IMR-90 (cell line): ENCODE measurements at regions not wholly inside any gene's neighbourhood (a gene's known extent, or its start where the extent isn't known, plus 50 kb on each side); places are given as distances from the start of the nearest gene placed in this dataset.

ENCODE experiments used
- ATAC-seq: fragments of 200-7000 bp; cut with Tn5 transposase; 2 replicates; pipeline ENCODE4 v1.9.1; 2020; ENCODE audit warnings: low read depth, mild to moderate bottlenecking, moderate library complexity
- BruUV-seq: library from RNA; stranded (reverse); fragments of 400-500 nt; replicated peaks from 2 replicates; lab custom pipeline; 2021; lab: Mats Ljungman, UMichigan
- CTCF ChIA-PET: fragments of 300-600 bp; formaldehyde crosslinking; extraction: SDS; loops from one replicate; lab custom pipeline; 2021; ENCODE audit warnings: antibody characterized with exemption; lab: Yijun Ruan, JAX
- POLR2A ChIA-PET: fragments of 300-600 bp; sonication (Branson Sonifier 250); formaldehyde crosslinking; loops from one replicate; lab custom pipeline; 2022; ENCODE audit warnings: antibody characterized with exemption; ENCODE audit not compliant: unreplicated experiment; lab: Charles Lee
- DNase-seq: peaks from one replicate; pipeline ENCODE4 v3.0.0; 2013
- H2AFZ ChIP-seq: replicated peaks from 2 replicates; pipeline ENCODE3; 2013; ENCODE audit warnings: low read length, mild to moderate bottlenecking; ENCODE audit not compliant: poor library complexity
- H2AK5ac ChIP-seq: 2 replicates; pipeline ENCODE4 v1.6.1; 2013; ENCODE audit warnings: low read depth, low read length, inconsistent platforms
- H2AK9ac ChIP-seq: replicated peaks from 2 replicates; pipeline ENCODE3; 2013; ENCODE audit warnings: mild to moderate bottlenecking, low read depth, low read length, moderate library complexity; ENCODE audit not compliant: poor library complexity
- H2BK120ac ChIP-seq: 2 replicates; pipeline ENCODE4 v1.6.1; 2013; ENCODE audit warnings: low read depth, low read length, inconsistent platforms
- H2BK15ac ChIP-seq: 3 replicates; pipeline ENCODE4 v1.6.1; 2013; ENCODE audit warnings: low read depth, low read length, inconsistent platforms
- H2BK20ac ChIP-seq: 2 replicates; pipeline ENCODE4 v1.6.1; 2013; ENCODE audit warnings: low read depth, mild to moderate bottlenecking, inconsistent platforms, low read length, moderate library complexity
- H2BK5ac ChIP-seq: 2 replicates; pipeline ENCODE4 v1.6.1; 2013; ENCODE audit warnings: mild to moderate bottlenecking, low read depth, low read length, inconsistent platforms; ENCODE audit not compliant: poor library complexity, severe bottlenecking
- H3K14ac ChIP-seq: replicated peaks from 2 replicates; pipeline ENCODE4 v1.6.1; 2013; ENCODE audit warnings: low read depth, low read length, inconsistent platforms
- H3K18ac ChIP-seq: 2 replicates; pipeline ENCODE4 v1.6.1; 2013; ENCODE audit warnings: low read depth, low read length, control low read depth
- H3K23ac ChIP-seq: 2 replicates; pipeline ENCODE4 v1.6.1; 2013; ENCODE audit warnings: low read depth, low read length, inconsistent platforms
- H3K27ac ChIP-seq: 2 replicates; pipeline ENCODE4 v1.5.1; 2013; ENCODE audit warnings: mild to moderate bottlenecking, control low read depth, low read length; ENCODE audit not compliant: insufficient read depth
- H3K27me3 ChIP-seq: 2 replicates; pipeline ENCODE4 v1.6.1; 2013; ENCODE audit warnings: low read length; ENCODE audit not compliant: control insufficient read depth, insufficient read depth
- H3K36me3 ChIP-seq: 2 replicates; pipeline ENCODE4 v1.6.1; 2013; ENCODE audit warnings: low read length, mixed read lengths; ENCODE audit not compliant: control insufficient read depth, insufficient read depth
- H3K4ac ChIP-seq: 2 replicates; pipeline ENCODE4 v1.6.1; 2013; ENCODE audit warnings: low read depth, low read length, inconsistent platforms
- H3K4me1 ChIP-seq: 2 replicates; pipeline ENCODE4 v1.6.1; 2013; ENCODE audit warnings: low read length, mixed read lengths; ENCODE audit not compliant: control insufficient read depth, insufficient read depth
- H3K4me2 ChIP-seq: 2 replicates; pipeline ENCODE4 v1.6.1; 2013; ENCODE audit warnings: low read depth, mild to moderate bottlenecking, control low read depth, low read length, moderate library complexity
- H3K4me3 ChIP-seq: 2 replicates; pipeline ENCODE4 v1.5.1; 2013; ENCODE audit warnings: low read depth, mild to moderate bottlenecking, control low read depth, low read length, moderate library complexity; ENCODE audit not compliant: insufficient read depth
- H3K56ac ChIP-seq: 2 replicates; pipeline ENCODE4 v1.6.1; 2013; ENCODE audit warnings: low read length, inconsistent platforms; ENCODE audit not compliant: insufficient read depth; ENCODE audit errors: extremely low read depth
- H3K79me1 ChIP-seq, 2 experiments: 2 replicates each; pipeline ENCODE4 v1.6.1; 2013; ENCODE audit warnings: low read length in 2 of 2, inconsistent platforms in 1 of 2, low read depth in 1 of 2
- H3K9ac ChIP-seq: 2 replicates; pipeline ENCODE4 v1.6.1; 2013; ENCODE audit warnings: low read depth, low read length, control low read depth
- H3K9me1 ChIP-seq: 2 replicates; pipeline ENCODE4 v1.6.1; 2013; ENCODE audit warnings: low read length, inconsistent platforms; ENCODE audit not compliant: insufficient read depth
- H3K9me3 ChIP-seq: 2 replicates; pipeline ENCODE4 v1.6.1; 2013; ENCODE audit warnings: low read length; ENCODE audit not compliant: control insufficient read depth, insufficient read depth
- H4K20me1 ChIP-seq: 2 replicates; pipeline ENCODE4 v1.6.1; 2013; ENCODE audit warnings: low read length, inconsistent platforms; ENCODE audit not compliant: insufficient read depth
- H4K5ac ChIP-seq: 2 replicates; pipeline ENCODE4 v1.6.1; 2013; ENCODE audit warnings: mild to moderate bottlenecking, low read depth, low read length, control low read depth
- H4K8ac ChIP-seq, 2 experiments: 2 replicates each; pipeline ENCODE4 v1.6.1; 2013; ENCODE audit warnings: low read depth in 2 of 2, low read length in 2 of 2, control low read depth in 1 of 2, inconsistent platforms in 1 of 2
- H4K91ac ChIP-seq: 2 replicates; pipeline ENCODE4 v1.6.1; 2013; ENCODE audit warnings: low read depth, low read length, inconsistent platforms; ENCODE audit not compliant: insufficient read depth
- BHLHE40 ChIP-seq: fragments of 150-350 bp; IDR thresholded peaks from 2 replicates; pipeline ENCODE4 v1.6.1; 2016; ENCODE audit warnings: mild to moderate bottlenecking, low read depth, low read length
- CEBPB ChIP-seq: IDR thresholded peaks from 2 replicates; pipeline ENCODE4 v1.6.1; 2012; ENCODE audit warnings: low read depth, low read length, improper control_type of control experiment
- CHD1 ChIP-seq: IDR thresholded peaks from 2 replicates; pipeline ENCODE4 v1.6.1; 2012; ENCODE audit warnings: low read depth, low read length, improper control_type of control experiment
- FOS ChIP-seq: fragments of 150-350 bp; IDR thresholded peaks from 2 replicates; pipeline ENCODE4 v1.6.1; 2016; ENCODE audit warnings: low read depth, low read length
- MAFK ChIP-seq: IDR thresholded peaks from 2 replicates; pipeline ENCODE4 v1.6.1; 2012; ENCODE audit warnings: low read depth, low read length, improper control_type of control experiment
- MAZ ChIP-seq: IDR thresholded peaks from 2 replicates; pipeline ENCODE4 v1.6.1; 2012; ENCODE audit warnings: low read depth, mild to moderate bottlenecking, low read length, improper control_type of control experiment, moderate library complexity, borderline replicate concordance
- MXI1 ChIP-seq: IDR thresholded peaks from 2 replicates; pipeline ENCODE4 v1.6.1; 2012; ENCODE audit warnings: low read depth, mild to moderate bottlenecking, low read length, moderate library complexity, borderline replicate concordance
- RAD21 ChIP-seq: IDR thresholded peaks from 2 replicates; pipeline ENCODE4 v1.6.1; 2012; ENCODE audit warnings: low read length, improper control_type of control experiment
- RCOR1 ChIP-seq: IDR thresholded peaks from 2 replicates; pipeline ENCODE4 v1.6.1; 2012; ENCODE audit warnings: mild to moderate bottlenecking, low read length, improper control_type of control experiment; ENCODE audit not compliant: insufficient replicate concordance
- RFX5 ChIP-seq: IDR thresholded peaks from 2 replicates; pipeline ENCODE4 v1.8.0; 2012; ENCODE audit warnings: low read depth, mild to moderate bottlenecking, low read length, moderate library complexity
- SMC3 ChIP-seq: fragments of 150-350 bp; IDR thresholded peaks from 2 replicates; pipeline ENCODE4 v1.6.1; 2016; ENCODE audit warnings: low read depth, mild to moderate bottlenecking, antibody characterized with exemption, low read length, moderate library complexity
- WGBS, 2 experiments: methylation state at CpG; one replicate each; pipeline versions ENCODE4 v1.1.5 to v1.1.7; 2013; ENCODE audit warnings: missing lambda C conversion rate in 2 of 2; ENCODE audit not compliant: insufficient read length in 1 of 2; ENCODE audit errors: extremely low coverage in 2 of 2; 5-methylcytosine and 5-hydroxymethylcytosine counted together
- dilution Hi-C: fragments of 300-500 bp; cut with HindIII; formaldehyde crosslinking; loops from one replicate; pipeline ENCODE4 v1.14.3; 2018; ENCODE audit warnings: low sequenced_read_pairs; ENCODE audit not compliant: unreplicated experiment
- in situ Hi-C: fragments of 300-500 bp; cut with MboI; formaldehyde crosslinking; loops from 3 replicates; pipeline ENCODE4 v1.14.3; 2019; ENCODE audit warnings: low sequenced_read_pairs, inconsistent platforms, mixed read lengths
- intact Hi-C: fragments of 100-400 bp; cut with micrococcal nuclease; formaldehyde crosslinking; loops from 2 replicates; pipeline ENCODE4 v1.10.0; 2022
- TF ChIP-seq, protein P1 (sequence below): fragments of 150-350 bp; IDR thresholded peaks from 2 replicates; pipeline ENCODE4 v1.6.1; 2017; ENCODE audit warnings: mild to moderate bottlenecking, antibody characterized with exemption, low read length, low read depth
- TF ChIP-seq, protein P2 (sequence below): conservative IDR thresholded peaks from 2 replicates; pipeline ENCODE4 v1.5.1; 2012; ENCODE audit warnings: mild to moderate bottlenecking, low read depth, low read length, improper control_type of control experiment

DNA sequence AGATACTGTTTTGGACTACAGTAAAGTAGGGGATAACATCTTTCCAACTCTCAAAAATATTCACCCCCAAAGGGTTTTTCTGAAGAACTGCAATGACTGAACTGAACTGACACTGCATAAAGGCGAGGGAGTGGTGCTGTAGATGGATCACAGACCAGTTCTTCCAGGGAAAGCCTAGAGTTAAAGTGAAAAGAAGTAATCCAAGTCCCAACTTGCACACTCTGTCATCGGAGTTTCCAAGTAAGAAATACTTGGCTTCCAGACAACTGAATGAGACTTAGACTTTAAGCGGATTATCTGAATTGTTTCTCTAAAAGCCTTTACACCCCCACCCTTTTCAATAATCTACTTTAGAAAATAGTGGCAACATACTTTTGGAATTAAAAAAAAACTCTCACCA, 134.1 kb upstream of the PREP start:
- H3K9me1 ChIP-seq: no peaks in the 10 kb centered on the region
- H3K9me3 ChIP-seq: no peaks in the 10 kb centered on the region
- no CpG with 5 or more reads among the region's 3 CpGs for WGBS, 2 experiments
- H3K9ac ChIP-seq: no peak overlapping the region
- in situ Hi-C loops (no loop called here), dilution Hi-C loops (no loop called here), intact Hi-C loops (no loop called here)
- no peak overlapping the region for H2AK9ac ChIP-seq
- no peaks in the 10 kb centered on the region for H3K27me3 ChIP-seq
- DNase-seq (no peak), ATAC-seq (no peak)
- H4K20me1 ChIP-seq: no peaks in the 10 kb centered on the region
- H3K79me1 ChIP-seq: no peaks in the 10 kb centered on the region
- no peak overlapping the region for H3K4me2 ChIP-seq
- 0 out of 2 replicates have a peak overlapping the region, but pooled peaks have one; percentile 27 for H2BK20ac ChIP-seq
- H2BK15ac ChIP-seq: no peak overlapping the region
- H3K36me3 ChIP-seq: no peaks in the 10 kb centered on the region
- no peak overlapping the region for H3K27ac ChIP-seq
- no peak overlapping the region for H4K91ac ChIP-seq
- H3K4ac ChIP-seq: no peak overlapping the region
- TF ChIP-seq, protein P1, sequence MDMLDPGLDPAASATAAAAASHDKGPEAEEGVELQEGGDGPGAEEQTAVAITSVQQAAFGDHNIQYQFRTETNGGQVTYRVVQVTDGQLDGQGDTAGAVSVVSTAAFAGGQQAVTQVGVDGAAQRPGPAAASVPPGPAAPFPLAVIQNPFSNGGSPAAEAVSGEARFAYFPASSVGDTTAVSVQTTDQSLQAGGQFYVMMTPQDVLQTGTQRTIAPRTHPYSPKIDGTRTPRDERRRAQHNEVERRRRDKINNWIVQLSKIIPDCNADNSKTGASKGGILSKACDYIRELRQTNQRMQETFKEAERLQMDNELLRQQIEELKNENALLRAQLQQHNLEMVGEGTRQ: no peak
- TF ChIP-seq RFX5 (no peak), RCOR1 (no peak), RAD21 (no peak), CEBPB (no peak), SMC3 (no peak), FOS (no peak), MAFK (no peak), BHLHE40 (no peak), MXI1 (no peak), MAZ (no peak), CHD1 (no peak)
- TF ChIP-seq, protein P2, sequence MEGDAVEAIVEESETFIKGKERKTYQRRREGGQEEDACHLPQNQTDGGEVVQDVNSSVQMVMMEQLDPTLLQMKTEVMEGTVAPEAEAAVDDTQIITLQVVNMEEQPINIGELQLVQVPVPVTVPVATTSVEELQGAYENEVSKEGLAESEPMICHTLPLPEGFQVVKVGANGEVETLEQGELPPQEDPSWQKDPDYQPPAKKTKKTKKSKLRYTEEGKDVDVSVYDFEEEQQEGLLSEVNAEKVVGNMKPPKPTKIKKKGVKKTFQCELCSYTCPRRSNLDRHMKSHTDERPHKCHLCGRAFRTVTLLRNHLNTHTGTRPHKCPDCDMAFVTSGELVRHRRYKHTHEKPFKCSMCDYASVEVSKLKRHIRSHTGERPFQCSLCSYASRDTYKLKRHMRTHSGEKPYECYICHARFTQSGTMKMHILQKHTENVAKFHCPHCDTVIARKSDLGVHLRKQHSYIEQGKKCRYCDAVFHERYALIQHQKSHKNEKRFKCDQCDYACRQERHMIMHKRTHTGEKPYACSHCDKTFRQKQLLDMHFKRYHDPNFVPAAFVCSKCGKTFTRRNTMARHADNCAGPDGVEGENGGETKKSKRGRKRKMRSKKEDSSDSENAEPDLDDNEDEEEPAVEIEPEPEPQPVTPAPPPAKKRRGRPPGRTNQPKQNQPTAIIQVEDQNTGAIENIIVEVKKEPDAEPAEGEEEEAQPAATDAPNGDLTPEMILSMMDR: no peak
- no peak overlapping the region for H4K8ac ChIP-seq
- H2BK5ac ChIP-seq: no peak overlapping the region
- H3K23ac ChIP-seq: no peak overlapping the region
- H3K18ac ChIP-seq: no peak overlapping the region
- no peak overlapping the region for H4K5ac ChIP-seq
- no peak overlapping the region for H3K56ac ChIP-seq
- H3K14ac ChIP-seq: no peak overlapping the region
- no peak overlapping the region for H2AFZ ChIP-seq
- H2BK120ac ChIP-seq: no peak overlapping the region
- POLR2A ChIA-PET: no interaction called here
- CTCF ChIA-PET: no interaction called here
- H2AK5ac ChIP-seq: no peak overlapping the region
- H3K4me1 ChIP-seq: no peaks in the 10 kb centered on the region
- no peak overlapping the region for H3K4me3 ChIP-seq
- no TSS peak for BruUV-seq
